ENCODE measurements at regions not wholly inside any gene's neighbourhood (a gene's known extent, or its start where the extent isn't known, plus 50 kb on each side); places are given as distances from the start of the nearest gene placed in this dataset.

DNA sequence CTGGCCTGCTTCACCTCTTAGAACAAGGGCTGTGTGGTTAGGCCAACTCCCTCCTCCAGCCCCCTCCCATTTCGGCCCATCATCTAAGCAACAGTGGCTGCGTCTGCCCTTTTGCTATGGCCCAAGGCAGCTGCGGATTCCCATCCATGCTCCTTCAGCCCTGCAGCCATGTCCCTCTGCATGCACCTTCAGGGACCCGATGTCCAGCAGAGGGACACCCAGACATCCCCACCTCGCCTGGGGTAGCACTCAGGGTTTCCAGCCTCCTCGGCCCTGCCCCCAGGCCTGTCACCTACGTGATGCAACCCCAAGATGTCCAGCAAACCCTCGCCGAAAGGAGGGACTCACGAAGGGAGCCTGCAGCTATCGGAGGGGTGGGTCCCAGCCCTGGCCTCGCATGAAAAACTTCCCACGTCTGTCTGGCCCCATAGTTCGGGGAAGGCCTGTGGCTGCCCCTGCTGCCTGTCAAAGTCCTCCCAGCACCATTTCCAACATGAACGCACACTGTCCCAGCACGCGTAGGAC, 194.4 kb downstream of the CTTN start:
- TF ChIP-seq MAX (IDR thresholded peaks at IDR 0.05), result no peak
- TF ChIP-seq ZBTB7A (IDR thresholded peaks at IDR 0.05; ENCODE audit: low read depth), result no peak
- TF ChIP-seq TCF12 (IDR thresholded peaks at IDR 0.05; ENCODE audit: low read depth), result no peak
- TF ChIP-seq USF1 (IDR thresholded peaks at IDR 0.05), result no peak
- TF ChIP-seq TAF1 (IDR thresholded peaks at IDR 0.05; ENCODE audit: low read depth), result no peak

GRCh38 chr11:70593446-70593983, 195.2 kb downstream of the CTTN start:
- TF ChIP-seq TEAD4 (IDR thresholded peaks at IDR 0.05), result no peak
- TF ChIP-seq USF1 (IDR thresholded peaks at IDR 0.05), result no peak
- TF ChIP-seq TAF1 (IDR thresholded peaks at IDR 0.05; ENCODE audit: low read depth), result no peak
- TF ChIP-seq CEBPB (IDR thresholded peaks at IDR 0.05), result no peak
- TF ChIP-seq RAD21 (IDR thresholded peaks at IDR 0.05; ENCODE audit: low read depth), result no peak
- no peak for TF ChIP-seq YY1 (IDR thresholded peaks at IDR 0.05; ENCODE audit: low read depth)
- no peak for TF ChIP-seq MAX (IDR thresholded peaks at IDR 0.05)
- no peak for TF ChIP-seq EP300 (IDR thresholded peaks at IDR 0.05; ENCODE audit: borderline replicate concordance)
- TF ChIP-seq CREB1 (IDR thresholded peaks at IDR 0.05; ENCODE audit: low read depth), result no peak
- TF ChIP-seq FOXM1 (IDR thresholded peaks at IDR 0.05; ENCODE audit: borderline replicate concordance, low read depth), result no peak
- no peak for TF ChIP-seq EGR1 (IDR thresholded peaks at IDR 0.05)
- TF ChIP-seq, protein P1, sequence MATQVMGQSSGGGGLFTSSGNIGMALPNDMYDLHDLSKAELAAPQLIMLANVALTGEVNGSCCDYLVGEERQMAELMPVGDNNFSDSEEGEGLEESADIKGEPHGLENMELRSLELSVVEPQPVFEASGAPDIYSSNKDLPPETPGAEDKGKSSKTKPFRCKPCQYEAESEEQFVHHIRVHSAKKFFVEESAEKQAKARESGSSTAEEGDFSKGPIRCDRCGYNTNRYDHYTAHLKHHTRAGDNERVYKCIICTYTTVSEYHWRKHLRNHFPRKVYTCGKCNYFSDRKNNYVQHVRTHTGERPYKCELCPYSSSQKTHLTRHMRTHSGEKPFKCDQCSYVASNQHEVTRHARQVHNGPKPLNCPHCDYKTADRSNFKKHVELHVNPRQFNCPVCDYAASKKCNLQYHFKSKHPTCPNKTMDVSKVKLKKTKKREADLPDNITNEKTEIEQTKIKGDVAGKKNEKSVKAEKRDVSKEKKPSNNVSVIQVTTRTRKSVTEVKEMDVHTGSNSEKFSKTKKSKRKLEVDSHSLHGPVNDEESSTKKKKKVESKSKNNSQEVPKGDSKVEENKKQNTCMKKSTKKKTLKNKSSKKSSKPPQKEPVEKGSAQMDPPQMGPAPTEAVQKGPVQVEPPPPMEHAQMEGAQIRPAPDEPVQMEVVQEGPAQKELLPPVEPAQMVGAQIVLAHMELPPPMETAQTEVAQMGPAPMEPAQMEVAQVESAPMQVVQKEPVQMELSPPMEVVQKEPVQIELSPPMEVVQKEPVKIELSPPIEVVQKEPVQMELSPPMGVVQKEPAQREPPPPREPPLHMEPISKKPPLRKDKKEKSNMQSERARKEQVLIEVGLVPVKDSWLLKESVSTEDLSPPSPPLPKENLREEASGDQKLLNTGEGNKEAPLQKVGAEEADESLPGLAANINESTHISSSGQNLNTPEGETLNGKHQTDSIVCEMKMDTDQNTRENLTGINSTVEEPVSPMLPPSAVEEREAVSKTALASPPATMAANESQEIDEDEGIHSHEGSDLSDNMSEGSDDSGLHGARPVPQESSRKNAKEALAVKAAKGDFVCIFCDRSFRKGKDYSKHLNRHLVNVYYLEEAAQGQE (IDR thresholded peaks at IDR 0.05; ENCODE audit: low read depth), result no peak
- TF ChIP-seq ZBTB7A (IDR thresholded peaks at IDR 0.05; ENCODE audit: low read depth), result no peak
- TF ChIP-seq NFIC (IDR thresholded peaks at IDR 0.05), result no peak
- TF ChIP-seq TCF12 (IDR thresholded peaks at IDR 0.05; ENCODE audit: low read depth), result no peak

DNA sequence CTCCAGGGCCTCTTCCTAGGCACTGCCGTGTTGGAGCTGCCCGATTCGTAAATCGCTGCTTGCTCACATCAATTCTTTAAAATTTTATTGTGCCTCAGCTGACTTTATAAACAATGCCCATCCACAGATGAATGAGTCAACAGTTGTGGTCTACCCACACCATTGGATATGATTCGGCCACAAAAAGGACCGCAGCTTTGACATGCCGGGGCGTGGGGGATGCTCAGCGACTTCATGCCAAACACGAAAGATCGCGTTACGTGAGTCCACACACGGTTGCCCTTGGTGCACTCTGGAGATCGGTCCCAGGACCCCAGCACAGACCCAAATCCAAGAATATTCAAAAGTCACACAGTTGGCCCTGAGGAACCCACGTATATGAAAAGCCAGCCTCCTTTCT, 195.7 kb downstream of the CTTN start:
- TF ChIP-seq FOXM1 (IDR thresholded peaks at IDR 0.05; ENCODE audit: borderline replicate concordance, low read depth), result no peak
- TF ChIP-seq MAX (IDR thresholded peaks at IDR 0.05), result no peak
- no peak for TF ChIP-seq USF1 (IDR thresholded peaks at IDR 0.05)
- TF ChIP-seq NFIC (IDR thresholded peaks at IDR 0.05), result no peak
- TF ChIP-seq, protein P1 (IDR thresholded peaks at IDR 0.05; ENCODE audit: low read depth), result no peak
- no peak for TF ChIP-seq CEBPB (IDR thresholded peaks at IDR 0.05)
- TF ChIP-seq EGR1 (IDR thresholded peaks at IDR 0.05), result no peak
- TF ChIP-seq ZBTB7A (IDR thresholded peaks at IDR 0.05; ENCODE audit: low read depth), result no peak
- TF ChIP-seq TEAD4 (IDR thresholded peaks at IDR 0.05), result no peak
- no peak for TF ChIP-seq YY1 (IDR thresholded peaks at IDR 0.05; ENCODE audit: low read depth)
- TF ChIP-seq TCF12 (IDR thresholded peaks at IDR 0.05; ENCODE audit: low read depth), result no peak
- TF ChIP-seq TAF1 (IDR thresholded peaks at IDR 0.05; ENCODE audit: low read depth), result no peak
- TF ChIP-seq EP300 (IDR thresholded peaks at IDR 0.05; ENCODE audit: borderline replicate concordance), result no peak
- TF ChIP-seq RAD21 (IDR thresholded peaks at IDR 0.05; ENCODE audit: low read depth), result no peak
- TF ChIP-seq CREB1 (IDR thresholded peaks at IDR 0.05; ENCODE audit: low read depth), result no peak

- TF ChIP-seq, protein P1 (IDR thresholded peaks at IDR 0.05; ENCODE audit: low read depth), result no peak
- TF ChIP-seq ZBTB7A (IDR thresholded peaks at IDR 0.05; ENCODE audit: low read depth), result no peak
- TF ChIP-seq EGR1 (IDR thresholded peaks at IDR 0.05), result no peak
- TF ChIP-seq TAF1 (IDR thresholded peaks at IDR 0.05; ENCODE audit: low read depth), result no peak
- no peak for TF ChIP-seq RAD21 (IDR thresholded peaks at IDR 0.05; ENCODE audit: low read depth)
- no peak for TF ChIP-seq YY1 (IDR thresholded peaks at IDR 0.05; ENCODE audit: low read depth)
- TF ChIP-seq EP300 (IDR thresholded peaks at IDR 0.05; ENCODE audit: borderline replicate concordance), result no peak
- no peak for TF ChIP-seq FOXM1 (IDR thresholded peaks at IDR 0.05; ENCODE audit: borderline replicate concordance, low read depth)
- no peak for TF ChIP-seq MAX (IDR thresholded peaks at IDR 0.05)
- TF ChIP-seq CREB1 (IDR thresholded peaks at IDR 0.05; ENCODE audit: low read depth), result no peak
- TF ChIP-seq NFIC (IDR thresholded peaks at IDR 0.05), result no peak
- no peak for TF ChIP-seq TEAD4 (IDR thresholded peaks at IDR 0.05)
- TF ChIP-seq USF1 (IDR thresholded peaks at IDR 0.05), result no peak
- TF ChIP-seq CEBPB (IDR thresholded peaks at IDR 0.05), result no peak
- no peak for TF ChIP-seq TCF12 (IDR thresholded peaks at IDR 0.05; ENCODE audit: low read depth)
Measured at GRCh38 chr11:70594606-70595005, 196.3 kb downstream of the CTTN start.
